Testis (tissue), 2 donors: ENCODE measurements at regions not wholly inside any gene's neighbourhood (a gene's known extent, or its start where the extent isn't known, plus 50 kb on each side); places are given as distances from the start of the nearest gene placed in this dataset.

Experiments used
- DNase-seq: peaks from one replicate; pipeline ENCODE4 v3.0.0-alpha.2; 2019
- H3K27ac ChIP-seq, 2 donors: fragments of 200-600 bp; sonication (generic); one replicate each; pipeline ENCODE4 v1.5.1; 2019
- H3K27me3 ChIP-seq: fragments of 200-600 bp; sonication (generic); one replicate; pipeline ENCODE4 v1.5.1; 2019
- H3K36me3 ChIP-seq: fragments of 200-600 bp; sonication (generic); one replicate; pipeline ENCODE4 v1.5.1; 2017; ENCODE audit warnings: low read depth; ENCODE audit errors: missing control alignments
- H3K4me1 ChIP-seq: fragments of 200-600 bp; sonication (generic); one replicate; pipeline ENCODE4 v1.5.1; 2019
- H3K4me3 ChIP-seq, 2 donors: fragments of 200-600 bp; sonication (generic); one replicate each; pipeline ENCODE4 v1.5.1; 2017 to 2019
- H3K9me3 ChIP-seq: fragments of 200-600 bp; sonication (generic); one replicate; pipeline ENCODE4 v1.5.1; 2017
- CTCF ChIP-seq, 3 experiments: fragments of 450-650 bp in 2 of 3; fragments of 200-600 bp in 1 of 3; sonication (generic) in 1 of 3; IDR thresholded peaks; one replicate each; pipeline ENCODE4 v1.5.1; 2016 to 2019; ENCODE audit warnings: antibody characterized with exemption in 3 of 3, mild to moderate bottlenecking in 2 of 3, moderate library complexity in 1 of 3
- POLR2A ChIP-seq: fragments of 450-650 bp; IDR thresholded peaks from one replicate; pipeline ENCODE4 v1.6.1; 2017; ENCODE audit warnings: antibody characterized with exemption, mild to moderate bottlenecking, moderate library complexity
- WGBS, 2 donors: methylation state at CpG; one replicate each; pipeline ENCODE4 v1.1.5; 2018; 5-methylcytosine and 5-hydroxymethylcytosine counted together
- intact Hi-C: fragments of 100-400 bp; cut with DNase I; formaldehyde crosslinking; loops from one replicate; pipeline ENCODE4 v1.15.1; 2023; ENCODE audit warnings: low total_unique reads

- no peak for DNase-seq
- WGBS, 2 donors, result 89 to 90% methylated on average over 15 of the region's 15 CpGs
Observed at GRCh38 chr11:134668076-134668475, 256.0 kb upstream of the B3GAT1 start.

DNA sequence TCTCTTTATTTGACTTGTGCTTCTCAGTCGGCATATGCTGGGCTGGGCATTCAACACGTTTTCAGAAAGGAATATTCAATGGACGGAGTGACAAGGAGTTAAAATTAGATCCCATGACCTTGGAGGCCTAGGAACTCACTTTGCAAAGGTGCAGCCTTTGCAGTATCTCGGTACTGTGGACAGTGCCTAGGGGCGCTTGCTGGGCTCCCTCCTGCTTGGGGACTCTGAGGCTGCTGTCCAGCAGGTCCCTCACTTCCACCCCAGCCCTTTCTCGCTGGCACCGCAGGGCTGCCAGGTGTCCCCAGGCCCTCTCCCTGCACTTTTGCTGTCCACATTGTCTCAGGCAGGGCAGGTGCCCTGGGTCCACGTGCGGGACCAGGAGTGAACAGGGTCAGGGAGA lies 255.5 kb upstream of the B3GAT1 start:
- no peaks in the 10 kb centered on the region for H3K27me3 ChIP-seq
- DNase-seq, result no peak
- no peaks in the 10 kb centered on the region for H3K4me1 ChIP-seq
- no peaks in the 10 kb centered on the region for H3K9me3 ChIP-seq
- WGBS, 2 donors, result 73 to 77% methylated on average over 9 of the region's 9 CpGs
- no peak overlapping the region for H3K4me3 ChIP-seq
- no peak overlapping the region for H3K27ac ChIP-seq
- H3K36me3 ChIP-seq, result no peaks in the 10 kb centered on the region
- intact Hi-C loops, result no loop called here
- TF ChIP-seq POLR2A, result no peak
- TF ChIP-seq CTCF (IDR thresholded peaks at IDR 0.05), result no peak

More at GRCh38 chr11:134668076-134668475, 256.0 kb upstream of the B3GAT1 start:
- Histone ChIP-seq H3K4me1 (no peaks in the 10 kb centered on the region), H3K36me3 (no peaks in the 10 kb centered on the region), H3K27me3 (no peaks in the 10 kb centered on the region), H3K4me3 (no peak overlapping the region), H3K9me3 (no peaks in the 10 kb centered on the region), H3K27ac (no peak overlapping the region)
- intact Hi-C loops, result no loop called here
- TF ChIP-seq POLR2A (no peak), CTCF (IDR thresholded peaks at IDR 0.05) (no peak)

GRCh38 chr11:134667175-134667500 lies 255.1 kb upstream of the B3GAT1 start:
- TF ChIP-seq CTCF (IDR thresholded peaks at IDR 0.05), result no peak
- no peak for TF ChIP-seq POLR2A
- no peaks in the 10 kb centered on the region for H3K9me3 ChIP-seq
- no peak overlapping the region for H3K27ac ChIP-seq
- no peaks in the 10 kb centered on the region for H3K27me3 ChIP-seq
- no peak overlapping the region for H3K4me3 ChIP-seq
- no peaks in the 10 kb centered on the region for H3K4me1 ChIP-seq
- 56 to 64% methylated on average over 4 of the region's 4 CpGs for WGBS, 2 donors
- DNase-seq, result no peak
- no peaks in the 10 kb centered on the region for H3K36me3 ChIP-seq
- intact Hi-C loops, result no loop called here

- Histone ChIP-seq H3K4me1 (no peaks in the 10 kb centered on the region), H3K9me3 (no peaks in the 10 kb centered on the region), H3K4me3 (no peak overlapping the region), H3K27me3 (no peaks in the 10 kb centered on the region), H3K36me3 (no peaks in the 10 kb centered on the region), H3K27ac (no peak overlapping the region)
- 77 to 89% methylated on average over 6 to 13 of the region's 13 CpGs for WGBS, 2 donors
- DNase-seq, result no peak
- TF ChIP-seq POLR2A, result no peak
- TF ChIP-seq CTCF (IDR thresholded peaks at IDR 0.05), result no peak
- intact Hi-C loops, result no loop called here
Observed at GRCh38 chr11:134666273-134667174, 254.5 kb upstream of the B3GAT1 start.
